Hematopoietic multipotent progenitor cell treated with erythropoietin and hydrocortisone succinate and interleukin-3 and kit ligand, for 15 days (in vitro differentiated cells): ENCODE measurements at regions not wholly inside any gene's neighbourhood (a gene's known extent, or its start where the extent isn't known, plus 50 kb on each side); places are given as distances from the start of the nearest gene placed in this dataset.
"Not testable (repeated sequence)": the region's sequence is repeated elsewhere in the genome, so short reads cannot be mapped to it uniquely, and the experiment has no call there.

ENCODE experiments used
- DNase-seq: peaks from one replicate; pipeline ENCODE4 v3.0.0-alpha.2; 2015; ENCODE audit warnings: low spot score

GRCh38 chr4:59727745-59728144 is 1472.4 kb upstream of the ADGRL3 start:
- DNase-seq, result no peak

- DNase-seq, result no peak
Measured at GRCh38 chr4:59728496-59728895, 1471.6 kb upstream of the ADGRL3 start.

GRCh38 chr4:59729321-59729720 is 1470.8 kb upstream of the ADGRL3 start:
- DNase-seq, result no peak

DNA sequence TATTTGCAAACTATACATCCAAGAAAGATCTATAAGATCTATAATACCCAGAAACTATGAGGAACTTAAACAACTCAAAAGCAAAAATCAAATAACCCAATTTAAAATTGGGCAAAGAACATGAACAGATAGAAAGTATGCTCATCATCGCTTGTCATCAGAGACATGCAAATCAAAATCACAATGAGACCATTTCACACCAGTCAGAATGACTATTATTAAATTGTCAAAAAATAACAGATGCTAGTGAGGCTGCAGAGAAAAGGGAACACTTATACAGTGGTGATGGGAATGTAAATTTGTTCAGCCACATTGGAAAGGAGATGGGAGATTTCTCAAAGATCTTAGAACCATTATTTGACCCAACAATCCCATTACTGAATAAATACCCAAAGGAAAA is 1451.7 kb upstream of the ADGRL3 start:
- no peak for DNase-seq

DNA sequence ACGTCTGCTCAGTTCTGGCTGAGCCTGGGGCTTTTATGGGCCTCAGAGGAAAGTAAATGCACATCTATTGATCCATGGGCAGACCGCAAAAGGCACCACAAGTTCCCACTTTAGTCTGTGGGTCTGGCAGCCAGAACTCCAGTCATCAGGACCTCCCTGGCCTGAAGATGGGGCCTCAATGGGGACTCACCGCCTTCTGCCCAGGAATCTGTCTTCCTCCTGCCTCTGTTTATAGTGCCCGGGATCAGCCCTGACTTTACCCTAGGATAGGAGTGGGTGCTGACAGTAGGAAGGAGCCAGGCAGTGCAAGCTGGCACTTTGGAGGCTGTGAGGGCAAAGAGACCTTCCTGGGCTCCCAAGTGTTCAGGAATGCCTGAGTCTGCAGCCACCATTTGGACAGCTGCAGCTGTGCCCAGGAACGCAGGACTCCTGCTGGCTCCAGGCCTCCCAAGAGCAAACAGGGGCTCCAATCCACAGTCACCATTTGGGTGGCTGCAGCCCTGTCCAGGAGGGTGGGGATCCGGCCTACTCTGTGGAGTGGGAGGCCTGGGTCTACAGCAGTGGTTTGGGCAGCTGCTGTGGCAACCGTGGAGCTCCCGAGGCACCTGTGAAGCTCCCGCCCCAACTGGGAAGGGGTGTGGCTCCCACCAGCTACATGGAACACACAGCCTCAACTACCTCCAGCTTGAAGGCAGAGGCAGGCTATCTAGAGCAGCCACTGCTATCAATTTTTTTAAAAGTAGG is 1440.9 kb upstream of the ADGRL3 start:
- DNase-seq, result no peak

DNA sequence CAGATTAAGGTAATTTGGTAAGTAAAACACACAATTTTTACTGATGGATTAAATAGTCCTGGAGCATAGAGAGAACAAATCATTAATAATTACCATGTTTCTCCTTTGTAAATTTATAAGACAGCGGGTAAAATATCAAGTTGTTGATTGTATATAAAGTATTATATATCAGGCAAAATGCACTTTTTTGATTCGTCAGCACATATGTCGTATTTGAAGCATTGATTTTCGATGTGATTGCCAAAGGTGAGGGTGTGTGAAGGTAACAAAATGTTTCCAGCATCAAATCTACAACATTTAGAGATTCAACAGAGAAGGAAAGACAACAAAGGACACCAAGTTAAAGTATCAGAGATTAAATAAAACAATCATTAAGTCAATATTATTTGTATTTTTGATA is 1437.8 kb upstream of the ADGRL3 start:
- no peak for DNase-seq

- DNase-seq, result no peak
Measured at GRCh38 chr4:59770601-59771264, 1429.4 kb upstream of the ADGRL3 start.

- DNase-seq, result no peak
Measured at GRCh38 chr4:59772641-59773139, 1427.4 kb upstream of the ADGRL3 start.

DNA sequence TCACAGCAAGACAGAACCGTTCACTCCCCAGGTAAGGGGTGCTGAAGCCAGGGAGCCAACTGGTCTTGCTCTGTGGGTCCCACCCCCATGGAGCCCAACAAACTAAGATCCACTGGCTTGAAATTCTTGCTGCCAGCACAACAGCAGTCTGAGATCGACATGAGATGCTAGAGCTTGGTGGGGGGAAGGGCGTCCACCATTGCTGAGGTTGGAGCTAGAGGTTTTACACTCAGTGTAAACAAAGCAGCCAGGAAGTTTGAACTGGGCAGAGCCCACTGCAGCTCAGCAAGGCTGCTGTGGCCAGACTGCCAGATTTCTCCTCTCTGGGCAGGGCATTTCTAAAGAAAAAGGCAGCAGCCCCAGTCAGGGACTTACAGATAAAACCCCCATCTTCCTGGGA is 1419.9 kb upstream of the ADGRL3 start:
- not testable (repeated sequence) for DNase-seq

GRCh38 chr4:59805176-59805575 is 1395.0 kb upstream of the ADGRL3 start:
- no peak for DNase-seq

GRCh38 chr4:59814402-59815010 is 1385.6 kb upstream of the ADGRL3 start:
- no peak for DNase-seq

- peak; percentile 18 for DNase-seq
Measured at GRCh38 chr4:59818656-59819055, 1381.5 kb upstream of the ADGRL3 start.

DNA sequence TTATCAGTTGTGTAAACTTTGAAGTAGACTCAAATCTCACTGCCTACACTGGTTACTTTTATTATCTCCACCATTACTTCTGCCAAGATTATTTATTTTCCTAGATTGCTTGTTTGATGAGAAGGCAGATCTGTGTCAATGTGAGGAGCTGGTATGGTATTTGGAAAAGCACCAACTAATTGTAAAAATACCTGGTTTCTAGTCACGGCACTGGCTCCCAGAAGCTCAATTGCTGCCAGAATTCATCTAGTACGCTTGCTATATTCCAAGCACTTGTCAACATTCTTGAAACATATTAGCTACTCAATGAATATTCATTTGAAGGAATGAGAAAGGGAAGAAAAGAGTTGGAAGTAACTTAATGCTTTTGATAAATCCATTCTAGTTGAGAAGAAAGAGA is 1376.8 kb upstream of the ADGRL3 start:
- DNase-seq, result no peak

- no peak for DNase-seq
Measured at GRCh38 chr4:59825104-59825503, 1375.0 kb upstream of the ADGRL3 start.

- no peak for DNase-seq
Measured at GRCh38 chr4:59831746-59832145, 1368.4 kb upstream of the ADGRL3 start.

DNA sequence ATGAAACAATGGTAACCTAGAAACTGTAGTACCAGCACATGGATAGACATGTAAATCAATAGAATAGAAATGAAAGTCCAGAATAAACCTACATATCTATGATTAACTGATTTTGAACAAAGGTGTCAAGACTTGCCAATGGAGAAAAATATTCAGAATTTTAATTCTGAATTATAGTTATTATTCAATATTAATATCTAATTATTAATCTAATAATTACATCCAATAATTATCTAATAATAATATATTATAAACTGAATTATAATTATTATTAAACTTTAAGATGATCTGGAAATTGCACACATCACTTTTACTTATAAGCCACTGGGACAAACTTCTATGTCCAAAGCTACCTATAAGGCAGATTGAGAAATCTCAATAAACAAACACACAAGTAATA is 1365.2 kb upstream of the ADGRL3 start:
- DNase-seq, result no peak

- no peak for DNase-seq
Measured at GRCh38 chr4:59837751-59838150, 1362.4 kb upstream of the ADGRL3 start.

GRCh38 chr4:59838236-59838635 is 1361.9 kb upstream of the ADGRL3 start:
- no peak for DNase-seq

GRCh38 chr4:59841698-59842097 is 1358.4 kb upstream of the ADGRL3 start:
- DNase-seq, result no peak

DNA sequence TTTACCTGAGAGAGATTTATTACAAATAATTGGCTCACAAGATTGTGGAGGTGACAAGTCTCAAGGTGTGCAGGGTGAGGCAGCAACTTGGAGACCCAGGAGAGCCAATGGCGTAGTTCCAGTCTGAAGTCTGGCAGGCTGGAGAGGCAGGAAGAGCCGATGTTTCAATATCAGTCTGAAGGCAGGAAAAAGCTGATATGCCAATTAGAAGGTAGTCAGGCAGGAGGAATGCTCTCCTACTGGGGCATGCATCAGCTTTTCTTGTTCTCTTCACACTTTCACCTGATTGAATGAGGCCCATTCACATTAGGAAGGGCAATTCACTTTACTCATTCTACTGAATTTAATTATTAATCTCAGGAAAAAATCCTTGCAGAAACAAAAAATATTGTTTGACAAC is 1351.7 kb upstream of the ADGRL3 start:
- DNase-seq, result no peak

DNA sequence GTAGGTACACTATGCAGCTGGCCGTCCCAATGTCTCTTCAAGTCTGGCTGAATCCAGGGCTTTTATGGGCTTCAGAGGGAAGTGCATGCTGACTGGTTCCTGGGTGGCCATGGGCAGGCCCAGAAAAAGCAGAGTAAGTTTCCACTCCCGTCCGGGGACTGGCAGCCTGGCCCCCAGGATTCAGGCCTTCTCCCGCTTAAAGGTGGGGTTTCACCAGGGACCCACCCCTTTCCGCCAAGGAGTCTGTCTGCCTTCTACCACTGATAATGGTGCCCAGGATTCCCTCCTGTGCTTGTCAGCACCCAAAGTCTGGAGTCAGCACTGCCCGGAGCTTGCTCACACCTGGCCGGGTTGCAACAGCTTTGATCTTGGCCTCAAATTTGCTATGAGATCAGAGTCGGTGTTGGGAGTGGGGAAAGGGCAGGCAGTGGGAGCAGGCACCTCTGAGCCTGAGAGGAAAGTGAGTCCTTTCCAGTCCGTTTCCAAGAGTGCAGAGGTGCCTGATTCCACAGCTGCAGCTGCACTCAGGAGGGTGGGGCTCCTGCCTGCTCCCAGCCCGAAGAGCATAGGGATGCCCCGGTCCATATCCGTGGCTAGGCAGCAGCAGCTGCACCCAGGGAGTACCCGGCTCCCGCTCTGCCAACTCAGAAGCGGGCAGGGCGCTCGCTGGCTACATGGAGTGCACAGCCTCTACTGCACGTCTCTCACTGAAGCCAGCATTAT is 1344.3 kb upstream of the ADGRL3 start:
- no peak for DNase-seq

DNA sequence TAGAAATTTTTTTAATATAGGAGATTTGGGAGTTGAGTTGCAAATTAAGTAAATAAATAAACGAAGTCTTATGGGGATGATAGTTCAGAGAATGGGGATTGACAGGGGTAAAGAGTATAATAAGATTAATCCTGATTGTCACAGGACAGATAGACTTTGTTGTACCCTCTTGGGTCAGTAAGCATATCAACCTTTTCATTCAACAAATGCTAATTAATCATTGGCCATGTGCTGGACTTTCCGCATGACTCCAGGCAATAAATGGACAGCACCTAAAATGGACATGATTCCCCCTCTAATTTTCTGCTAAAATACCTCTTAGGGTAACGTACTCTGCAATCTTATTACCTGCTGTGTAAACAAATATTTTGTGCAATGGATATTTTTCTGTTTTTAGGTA is 1331.1 kb upstream of the ADGRL3 start:
- no peak for DNase-seq

DNA sequence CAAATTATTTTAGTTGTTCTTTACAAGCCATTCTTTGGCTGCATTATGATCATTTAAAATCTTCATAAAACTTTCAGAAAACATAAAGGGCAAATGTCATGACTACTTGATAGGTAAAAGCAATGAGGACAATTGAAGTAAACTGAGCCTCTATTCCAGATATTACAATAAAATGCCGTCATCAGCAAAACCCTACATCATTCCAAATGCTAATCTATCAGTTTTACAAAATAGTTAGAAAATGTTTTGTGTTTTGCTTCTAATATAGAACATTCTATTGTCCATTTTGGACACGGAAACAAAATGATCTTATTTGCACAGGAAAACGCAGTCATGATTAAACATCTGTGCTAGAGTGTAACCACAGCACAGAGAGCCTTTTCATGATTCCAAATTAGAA is 1330.6 kb upstream of the ADGRL3 start:
- DNase-seq, result no peak
